ENCODE measurements at regions not wholly inside any gene's neighbourhood (a gene's known extent, or its start where the extent isn't known, plus 50 kb on each side); places are given as distances from the start of the nearest gene placed in this dataset.
"Not testable (repeated sequence)": the region's sequence is repeated elsewhere in the genome, so short reads cannot be mapped to it uniquely, and the experiment has no call there.

DNA sequence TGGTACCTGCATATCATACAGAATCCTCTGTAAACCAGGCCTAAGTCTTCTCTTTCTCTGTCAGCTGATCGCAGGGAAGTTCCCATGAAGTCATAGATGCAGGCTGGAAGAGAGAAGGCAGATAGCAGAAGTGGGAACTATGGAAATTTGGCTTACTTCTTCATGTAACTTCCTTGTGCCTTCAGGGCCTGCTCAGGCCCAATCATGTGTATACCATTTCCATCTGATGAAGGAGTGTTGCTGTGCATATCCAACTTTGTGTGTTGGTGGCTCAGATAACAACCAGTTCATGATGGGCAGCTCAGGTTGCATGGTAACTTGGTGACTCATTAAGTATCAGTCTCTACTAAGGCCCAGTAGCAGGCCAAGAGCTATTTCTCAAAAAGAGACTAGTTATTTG lies 53.1 kb upstream of the CEP295 start:
- DNase-seq, result peak in 1 of 2 donors; percentile 25

DNA sequence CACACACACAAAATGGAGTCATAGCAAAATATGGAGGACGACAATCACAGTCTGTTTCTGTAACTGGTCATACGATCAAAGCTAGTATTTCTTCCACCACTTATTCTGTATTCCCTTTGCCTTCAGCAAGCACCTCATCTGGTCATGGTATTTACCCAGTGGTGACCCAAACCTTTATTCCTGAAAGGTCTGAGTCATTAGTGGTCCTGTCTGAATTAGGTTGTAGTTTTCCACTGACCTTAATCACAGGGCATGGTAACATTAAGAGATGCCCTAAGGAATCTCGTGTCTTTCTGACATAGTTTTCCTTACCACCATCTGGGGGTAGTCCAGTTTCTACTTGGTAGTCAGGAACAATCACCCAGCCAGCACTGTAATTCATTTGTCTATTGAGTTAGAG lies 54.8 kb upstream of the CEP295 start:
- no peak for DNase-seq

DNA sequence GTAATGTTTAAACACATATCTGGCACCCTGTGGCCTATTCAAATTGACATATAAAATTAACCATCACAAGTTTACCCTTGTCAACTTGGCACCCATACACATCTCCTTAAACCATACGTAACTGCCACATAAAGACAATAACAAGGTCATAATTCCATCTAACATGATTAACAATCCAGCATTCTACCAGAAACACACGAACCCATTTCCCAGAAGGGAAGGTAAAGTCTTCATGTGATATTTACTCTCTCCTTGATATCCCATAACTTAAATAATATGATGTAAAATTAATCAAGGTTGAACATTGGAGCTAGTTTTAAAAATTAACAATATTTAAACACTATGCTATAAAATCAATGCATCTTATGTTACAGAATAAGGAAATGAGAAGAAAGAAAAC lies 55.2 kb upstream of the CEP295 start:
- DNase-seq, result no peak

DNA sequence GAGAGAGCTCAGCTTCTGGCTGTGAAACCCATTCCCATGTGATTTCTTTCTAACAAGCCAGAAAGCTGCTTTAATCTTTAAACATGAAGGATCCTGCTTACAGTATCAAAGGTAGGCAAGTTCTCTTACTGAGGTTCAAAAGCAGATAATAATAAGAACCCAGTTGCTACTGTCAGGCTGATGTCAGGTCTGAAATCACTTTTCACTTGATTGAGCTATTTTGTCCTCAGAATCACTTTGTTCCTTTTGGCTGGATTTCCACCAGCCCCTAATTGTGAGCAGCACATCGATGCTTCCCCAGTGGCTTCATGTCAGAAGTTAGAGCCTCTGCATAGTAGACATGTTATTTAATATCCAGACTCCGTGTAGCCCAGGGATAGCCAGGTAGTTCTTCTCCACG lies 55.8 kb upstream of the CEP295 start:
- no peak for DNase-seq

DNA sequence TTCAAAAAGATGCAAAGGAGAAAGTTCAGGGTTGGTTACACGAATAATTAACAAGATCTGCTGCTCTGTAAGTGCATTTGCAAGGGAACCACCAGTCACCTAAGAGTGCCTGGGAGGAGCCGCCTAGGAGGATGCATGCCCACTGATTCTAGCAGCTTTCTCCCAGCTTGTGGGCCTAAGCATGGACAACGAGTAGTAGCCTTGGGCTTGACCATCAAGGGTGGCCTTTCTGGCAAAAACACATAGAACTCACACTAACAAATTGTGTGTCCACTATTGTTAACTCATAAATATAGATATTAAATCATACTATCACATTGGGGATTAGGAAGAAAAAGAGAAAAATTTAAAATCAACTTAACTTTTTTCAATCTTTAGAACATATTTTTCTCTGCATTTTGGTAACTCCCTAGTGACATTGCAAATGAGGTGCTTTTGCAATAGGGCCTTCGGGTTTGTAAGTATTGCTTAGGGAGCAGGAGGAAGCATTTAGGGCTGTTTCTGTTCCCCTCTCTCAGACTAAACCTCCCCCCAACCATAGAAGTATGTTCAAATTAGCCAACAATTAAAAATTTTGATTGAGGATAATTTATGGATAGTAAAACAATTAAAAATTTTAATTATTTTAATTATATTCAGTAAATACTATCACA lies 57.3 kb upstream of the CEP295 start:
- DNase-seq, result no peak

DNA sequence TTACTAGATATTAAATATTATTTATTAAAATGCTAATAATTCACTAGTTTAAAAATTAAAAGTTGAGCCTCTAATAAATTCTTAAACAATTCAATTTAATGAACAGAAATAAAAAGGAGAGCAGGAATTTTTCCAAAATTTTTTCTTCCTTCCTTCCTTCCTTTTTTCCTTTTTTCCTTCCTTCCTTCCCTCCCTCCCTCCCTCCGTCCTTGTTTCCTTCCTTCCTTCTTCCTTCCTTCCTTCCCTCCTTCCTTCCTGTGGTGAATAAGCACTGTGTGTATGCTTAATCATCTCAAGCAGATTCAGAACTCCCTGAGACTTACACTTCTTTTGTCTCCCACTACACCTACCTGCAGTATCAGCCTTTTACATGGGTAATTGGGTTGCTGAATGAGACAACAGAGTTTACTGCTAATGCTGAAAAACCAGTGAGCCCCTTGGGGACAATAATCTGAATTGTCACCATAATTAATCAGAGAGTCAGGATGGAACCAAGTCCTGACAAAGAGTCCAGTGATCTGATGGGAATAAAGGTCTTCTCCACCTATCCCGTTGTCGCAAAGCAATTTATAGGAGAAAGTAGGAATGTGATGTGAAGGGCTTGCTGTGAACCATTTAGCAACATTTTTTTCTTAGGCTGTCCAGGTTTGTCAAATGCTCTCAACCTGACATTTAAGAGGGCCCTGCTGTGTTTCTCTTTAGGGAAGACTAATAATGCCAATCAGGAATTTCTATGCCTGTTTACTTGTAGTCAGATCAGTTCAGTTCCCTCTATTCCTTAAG lies 58.1 kb upstream of the CEP295 start:
- DNase-seq, result no peak

DNA sequence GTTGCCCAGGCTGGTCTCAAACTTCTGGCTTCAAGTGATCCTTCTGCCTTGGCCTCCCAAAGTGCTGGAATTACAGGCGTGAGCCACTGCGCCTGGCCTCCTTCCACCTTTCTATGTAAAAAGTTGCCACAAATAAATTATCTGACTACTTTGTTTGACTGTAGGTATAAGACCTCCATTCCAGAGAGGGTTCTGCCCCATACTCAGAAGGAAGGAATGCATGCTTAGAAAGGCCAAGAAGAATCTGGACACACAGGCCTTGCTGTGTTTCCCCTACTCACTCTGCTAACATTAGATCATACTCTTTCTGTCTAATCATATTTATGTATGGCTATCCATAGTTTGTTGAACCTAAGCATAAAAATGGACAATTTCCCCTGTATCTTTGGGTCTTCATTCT lies 53.0 kb upstream of the SMCO4 start:
- not testable (repeated sequence) for DNase-seq

All from CD4-positive, alpha-beta T cell treated with Interleukin-4 for 1 hour (primary cell).